Caco-2 (cell line): ENCODE measurements at regions not wholly inside any gene's neighbourhood (a gene's known extent, or its start where the extent isn't known, plus 50 kb on each side); places are given as distances from the start of the nearest gene placed in this dataset.

Experiments
- BruUV-seq: library from RNA; stranded (reverse); fragments of 400-500 nt; replicated peaks from 2 replicates; lab custom pipeline; 2021; lab: Mats Ljungman, UMichigan
- CTCF ChIA-PET: fragments of 300-600 bp; sonication (Branson Sonifier 250); formaldehyde crosslinking; loops from one replicate; lab custom pipeline; 2022; ENCODE audit warnings: antibody characterized with exemption; lab: Charles Lee
- POLR2A ChIA-PET: fragments of 300-600 bp; sonication (Branson Sonifier 250); formaldehyde crosslinking; loops from one replicate; lab custom pipeline; 2022; ENCODE audit warnings: antibody characterized with exemption; lab: Charles Lee
- DNase-seq, 2 experiments: peaks; one replicate each; pipeline versions ENCODE4 v3.0.0 to v3.0.0-alpha.2; 2020 to 2022
- H3K27me3 ChIP-seq: replicated peaks from 2 replicates; pipeline ENCODE4 v1.6.0; 2011; ENCODE audit warnings: low read length; ENCODE audit not compliant: control insufficient read depth, insufficient read depth
- H3K36me3 ChIP-seq: 2 replicates; pipeline ENCODE4 v1.5.1; 2011; ENCODE audit warnings: low read length; ENCODE audit not compliant: control insufficient read depth, insufficient read depth
- H3K4me1 ChIP-seq: fragments of 250-450 bp; sonication (Bioruptor Pico); 2 replicates; pipeline ENCODE4 v1.5.1; 2020; ENCODE audit warnings: mild to moderate bottlenecking
- H3K4me3 ChIP-seq: 2 replicates; pipeline ENCODE4 v1.5.1; 2011; ENCODE audit warnings: low read depth, mild to moderate bottlenecking, control low read depth, low read length
- H3K9me3 ChIP-seq: fragments of 250-450 bp; sonication (Bioruptor Pico); 2 replicates; pipeline ENCODE4 v1.5.1; 2020; ENCODE audit warnings: mild to moderate bottlenecking, moderate library complexity
- H3K27ac Mint-ChIP-seq: one replicate; pipeline ENCODE4 v1.8.0; 2022; ENCODE audit warnings: mixed read lengths; ENCODE audit not compliant: unreplicated experiment
- H3K27me3 Mint-ChIP-seq: one replicate; pipeline ENCODE4 v1.8.0; 2022; ENCODE audit warnings: mixed read lengths; ENCODE audit not compliant: insufficient read depth, unreplicated experiment
- H3K36me3 Mint-ChIP-seq: one replicate; pipeline ENCODE4 v1.8.0; 2022; ENCODE audit warnings: mild to moderate bottlenecking, mixed read lengths; ENCODE audit not compliant: insufficient read depth, unreplicated experiment
- H3K4me1 Mint-ChIP-seq: one replicate; pipeline ENCODE4 v1.8.0; 2022; ENCODE audit warnings: low read depth, mixed read lengths; ENCODE audit not compliant: unreplicated experiment
- H3K4me3 Mint-ChIP-seq: one replicate; pipeline ENCODE4 v1.8.0; 2022; ENCODE audit warnings: mild to moderate bottlenecking, moderate library complexity, mixed read lengths; ENCODE audit not compliant: unreplicated experiment
- H3K9me3 Mint-ChIP-seq: one replicate; pipeline ENCODE4 v1.8.0; 2022; ENCODE audit warnings: mixed read lengths; ENCODE audit not compliant: unreplicated experiment
- CTCF ChIP-seq, 2 experiments: fragments of 200-600 bp in 1 of 2; IDR thresholded peaks; 1 replicate in 1 of 2; 2 replicates in 1 of 2; pipeline versions ENCODE4 v1.5.1 to v1.8.0; 2011 to 2022; ENCODE audit warnings: antibody characterized with exemption in 1 of 2, control low read depth in 1 of 2, inconsistent platforms in 1 of 2, low read depth in 1 of 2, low read length in 1 of 2, mild to moderate bottlenecking in 1 of 2, moderate library complexity in 1 of 2; ENCODE audit not compliant: insufficient read depth in 1 of 2, severe bottlenecking in 1 of 2, unreplicated experiment in 1 of 2
- intact Hi-C: fragments of 100-400 bp; cut with micrococcal nuclease; formaldehyde crosslinking; loops from one replicate; pipeline ENCODE4 v1.10.0; 2022; ENCODE audit not compliant: unreplicated experiment

GRCh38 chr9:115976781-115977180 lies 176.8 kb upstream of the PAPPA start:
- Mint-ChIP-seq H3K4me1 (no peaks in the 10 kb centered on the region), H3K9me3 (no peaks in the 10 kb centered on the region), H3K36me3 (no peaks in the 10 kb centered on the region), H3K27me3 (no peaks in the 10 kb centered on the region), H3K27ac (no peak overlapping the region), H3K4me3 (no peak overlapping the region)
- Histone ChIP-seq H3K4me3 (no peak overlapping the region), H3K27me3 (no peaks in the 10 kb centered on the region), H3K4me1 (no peaks in the 10 kb centered on the region), H3K36me3 (no peaks in the 10 kb centered on the region), H3K9me3 (no peaks in the 10 kb centered on the region)
- CTCF ChIA-PET: no interaction called here
- intact Hi-C loops: no loop called here
- POLR2A ChIA-PET: no interaction called here
- no TSS peak for BruUV-seq
- no peak for DNase-seq
- TF ChIP-seq CTCF (IDR thresholded peaks at IDR 0.05; ENCODE audit: insufficient read depth in 1 of 2, low read depth in 1 of 2, low read length in 1 of 2, severe bottlenecking in 1 of 2, unreplicated experiment in 1 of 2): no peak

GRCh38 chr9:115978091-115978490 lies 175.5 kb upstream of the PAPPA start:
- intact Hi-C loops: no loop called here
- no peaks in the 10 kb centered on the region for H3K9me3 Mint-ChIP-seq
- no peak for TF ChIP-seq CTCF (IDR thresholded peaks at IDR 0.05; ENCODE audit: insufficient read depth in 1 of 2, low read depth in 1 of 2, low read length in 1 of 2, severe bottlenecking in 1 of 2, unreplicated experiment in 1 of 2)
- no peak for DNase-seq
- no peaks in the 10 kb centered on the region for H3K27me3 Mint-ChIP-seq
- H3K36me3 Mint-ChIP-seq: no peaks in the 10 kb centered on the region
- Histone ChIP-seq H3K9me3 (no peaks in the 10 kb centered on the region), H3K4me1 (no peaks in the 10 kb centered on the region), H3K36me3 (no peaks in the 10 kb centered on the region), H3K27me3 (no peaks in the 10 kb centered on the region), H3K4me3 (no peak overlapping the region)
- H3K4me3 Mint-ChIP-seq: no peak overlapping the region
- no TSS peak for BruUV-seq
- POLR2A ChIA-PET: no interaction called here
- CTCF ChIA-PET: no interaction called here
- H3K4me1 Mint-ChIP-seq: no peaks in the 10 kb centered on the region
- no peak overlapping the region for H3K27ac Mint-ChIP-seq

GRCh38 chr9:115978659-115979096 lies 174.9 kb upstream of the PAPPA start:
- no peaks in the 10 kb centered on the region for H3K9me3 Mint-ChIP-seq
- ChIA-PET CTCF (interaction anchor here (0.6 kb wide), 1 partner anchor 618 kb away, joined by 3 read pairs; no protein-coding TSS in a partner anchor), POLR2A (no interaction called here)
- no peak overlapping the region for H3K4me3 Mint-ChIP-seq
- Histone ChIP-seq H3K4me3 (no peak overlapping the region), H3K4me1 (no peaks in the 10 kb centered on the region), H3K9me3 (no peaks in the 10 kb centered on the region), H3K36me3 (no peaks in the 10 kb centered on the region), H3K27me3 (no peaks in the 10 kb centered on the region)
- no peaks in the 10 kb centered on the region for H3K4me1 Mint-ChIP-seq
- no peaks in the 10 kb centered on the region for H3K36me3 Mint-ChIP-seq
- no TSS peak for BruUV-seq
- TF ChIP-seq CTCF (IDR thresholded peaks at IDR 0.05; ENCODE audit: insufficient read depth in 1 of 2, low read depth in 1 of 2, low read length in 1 of 2, severe bottlenecking in 1 of 2, unreplicated experiment in 1 of 2): no peak
- H3K27me3 Mint-ChIP-seq: no peaks in the 10 kb centered on the region
- DNase-seq: no peak
- intact Hi-C loops: no loop called here
- H3K27ac Mint-ChIP-seq: no peak overlapping the region
